Colonic mucosa (tissue), 4 donors: ENCODE measurements at regions not wholly inside any gene's neighbourhood (a gene's known extent, or its start where the extent isn't known, plus 50 kb on each side); places are given as distances from the start of the nearest gene placed in this dataset.
A peak's percentile ranks its signal among the peaks of the same experiment; 100 is the strongest.

Source experiments
- DNase-seq: peaks from one replicate; pipeline ENCODE4 v3.0.0-alpha.2; 2020
- H3K27ac ChIP-seq: fragments of 200-600 bp; one replicate; pipeline ENCODE4 v1.8.0; 2021
- H3K27me3 ChIP-seq: fragments of 200-600 bp; one replicate; pipeline ENCODE4 v1.8.0; 2021
- H3K36me3 ChIP-seq: fragments of 200-600 bp; one replicate; pipeline ENCODE4 v1.8.0; 2021
- H3K4me1 ChIP-seq: fragments of 200-600 bp; one replicate; pipeline ENCODE4 v1.8.0; 2021; ENCODE audit warnings: mild to moderate bottlenecking
- H3K4me3 ChIP-seq: fragments of 200-600 bp; one replicate; pipeline ENCODE4 v1.8.0; 2021
- H3K9ac ChIP-seq, 2 donors: one replicate each; pipeline ENCODE4 v1.7.0; 2013; ENCODE audit warnings: control low read depth in 2 of 2, low read depth in 2 of 2, low read length in 2 of 2
- H3K9me3 ChIP-seq: fragments of 200-600 bp; one replicate; pipeline ENCODE4 v1.8.0; 2021
- intact Hi-C: fragments of 100-400 bp; cut with DNase I; formaldehyde crosslinking; loops from one replicate; pipeline ENCODE4 v1.14.1; 2022
- TF ChIP-seq, protein P1 (sequence below): fragments of 200-600 bp; IDR thresholded peaks from one replicate; pipeline ENCODE4 v1.8.0; 2022; ENCODE audit warnings: antibody characterized with exemption, mild to moderate bottlenecking
- donor health status: healthy.
- donor health status: DM: no; HTN: no; CAD: no.
- donor health status: DM: no; HTN: no; CAD: no.

DNA sequence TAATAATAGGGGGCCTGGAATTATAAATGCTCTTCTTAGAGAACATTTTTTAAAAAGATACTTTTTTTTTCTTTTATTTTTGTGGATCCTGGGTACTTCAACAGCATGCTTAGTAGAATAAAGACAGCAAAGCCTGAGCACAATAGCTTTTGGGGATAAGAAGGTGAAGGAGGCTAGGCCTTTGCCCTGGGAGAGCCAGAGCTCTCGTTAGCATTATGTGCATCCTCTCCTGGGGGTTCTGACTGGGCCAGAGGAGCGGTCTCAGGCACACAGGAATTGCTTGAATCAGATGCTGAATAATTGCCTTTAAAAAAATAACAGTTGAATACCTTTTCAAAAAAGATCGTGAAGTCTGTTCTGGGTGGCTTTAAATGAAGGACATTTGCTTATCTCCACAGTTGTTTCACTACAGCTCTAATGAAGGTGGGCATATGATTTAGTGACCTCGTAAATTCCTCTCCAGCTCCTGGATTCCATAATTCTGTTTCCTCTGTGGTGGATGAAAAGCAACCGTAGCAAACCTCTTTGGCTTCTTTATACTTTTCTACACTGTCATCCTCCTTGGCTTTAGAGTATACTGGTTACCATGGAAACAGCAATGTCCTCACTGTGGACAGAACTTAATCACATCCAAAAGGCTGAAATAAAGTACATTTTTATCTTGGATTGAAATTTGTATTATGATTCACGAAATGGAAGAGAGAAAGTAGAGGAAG lies 133.8 kb downstream of the MAIP1 start:
- no peak for DNase-seq
- TF ChIP-seq, protein P1, sequence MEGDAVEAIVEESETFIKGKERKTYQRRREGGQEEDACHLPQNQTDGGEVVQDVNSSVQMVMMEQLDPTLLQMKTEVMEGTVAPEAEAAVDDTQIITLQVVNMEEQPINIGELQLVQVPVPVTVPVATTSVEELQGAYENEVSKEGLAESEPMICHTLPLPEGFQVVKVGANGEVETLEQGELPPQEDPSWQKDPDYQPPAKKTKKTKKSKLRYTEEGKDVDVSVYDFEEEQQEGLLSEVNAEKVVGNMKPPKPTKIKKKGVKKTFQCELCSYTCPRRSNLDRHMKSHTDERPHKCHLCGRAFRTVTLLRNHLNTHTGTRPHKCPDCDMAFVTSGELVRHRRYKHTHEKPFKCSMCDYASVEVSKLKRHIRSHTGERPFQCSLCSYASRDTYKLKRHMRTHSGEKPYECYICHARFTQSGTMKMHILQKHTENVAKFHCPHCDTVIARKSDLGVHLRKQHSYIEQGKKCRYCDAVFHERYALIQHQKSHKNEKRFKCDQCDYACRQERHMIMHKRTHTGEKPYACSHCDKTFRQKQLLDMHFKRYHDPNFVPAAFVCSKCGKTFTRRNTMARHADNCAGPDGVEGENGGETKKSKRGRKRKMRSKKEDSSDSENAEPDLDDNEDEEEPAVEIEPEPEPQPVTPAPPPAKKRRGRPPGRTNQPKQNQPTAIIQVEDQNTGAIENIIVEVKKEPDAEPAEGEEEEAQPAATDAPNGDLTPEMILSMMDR, result no peak
- H3K4me1 ChIP-seq, result no peaks in the 10 kb centered on the region
- H3K27ac ChIP-seq, result no peak overlapping the region
- H3K27me3 ChIP-seq, result no peaks in the 10 kb centered on the region
- no peaks in the 10 kb centered on the region for H3K36me3 ChIP-seq
- no peaks in the 10 kb centered on the region for H3K9me3 ChIP-seq
- intact Hi-C loops, result no loop called here
- no peak overlapping the region for H3K4me3 ChIP-seq
- H3K9ac ChIP-seq, result no peak overlapping the region

DNA sequence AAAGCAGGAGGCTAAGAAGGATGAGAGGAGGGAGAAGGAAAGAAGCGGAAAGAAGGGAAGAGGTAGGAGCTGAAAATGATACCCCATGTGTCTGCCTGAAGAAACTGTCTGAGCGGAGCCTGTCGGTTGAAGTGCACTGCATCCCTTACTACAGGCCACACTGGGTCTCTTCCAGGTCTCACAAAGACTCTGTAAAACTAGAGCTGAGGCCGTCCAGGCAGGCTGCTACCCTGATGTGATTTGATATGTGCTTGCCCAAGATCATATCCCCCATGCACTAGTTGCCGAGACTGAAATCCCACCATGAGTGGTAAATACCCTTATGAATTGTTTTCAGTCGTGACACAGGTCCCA lies 134.4 kb downstream of the MAIP1 start:
- no peaks in the 10 kb centered on the region for H3K4me1 ChIP-seq
- no peak overlapping the region for H3K4me3 ChIP-seq
- DNase-seq, result no peak
- TF ChIP-seq, protein P1, result no peak
- no peaks in the 10 kb centered on the region for H3K36me3 ChIP-seq
- no peaks in the 10 kb centered on the region for H3K27me3 ChIP-seq
- intact Hi-C loops, result no loop called here
- no peak overlapping the region for H3K9ac ChIP-seq
- no peak overlapping the region for H3K27ac ChIP-seq
- H3K9me3 ChIP-seq, result no peaks in the 10 kb centered on the region

DNA sequence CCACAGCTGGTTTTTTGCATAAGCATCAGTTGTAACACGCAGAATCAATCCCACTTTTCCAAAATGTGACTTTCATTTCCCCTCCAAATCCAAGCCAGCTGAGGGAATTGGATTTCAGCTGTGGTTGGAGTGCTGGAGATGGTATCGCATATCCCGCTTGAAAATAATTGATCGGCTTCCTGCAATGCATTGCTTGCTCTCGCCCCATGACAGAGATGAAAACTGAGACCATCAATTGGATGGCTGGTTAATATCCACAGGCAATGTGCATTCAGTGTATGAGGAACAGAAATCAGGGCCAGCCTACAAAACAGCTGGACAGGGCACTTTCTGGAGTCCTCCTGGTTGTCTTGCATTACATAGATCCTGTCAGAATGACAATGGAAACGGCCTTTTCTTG lies 135.3 kb downstream of the MAIP1 start:
- DNase-seq, result no peak
- Histone ChIP-seq H3K27me3 (no peaks in the 10 kb centered on the region), H3K4me1 (no peaks in the 10 kb centered on the region), H3K9me3 (no peaks in the 10 kb centered on the region), H3K9ac (no peak overlapping the region), H3K4me3 (no peak overlapping the region), H3K36me3 (no peaks in the 10 kb centered on the region), H3K27ac (no peak overlapping the region)
- intact Hi-C loops, result no loop called here
- TF ChIP-seq, protein P1, result no peak

DNA sequence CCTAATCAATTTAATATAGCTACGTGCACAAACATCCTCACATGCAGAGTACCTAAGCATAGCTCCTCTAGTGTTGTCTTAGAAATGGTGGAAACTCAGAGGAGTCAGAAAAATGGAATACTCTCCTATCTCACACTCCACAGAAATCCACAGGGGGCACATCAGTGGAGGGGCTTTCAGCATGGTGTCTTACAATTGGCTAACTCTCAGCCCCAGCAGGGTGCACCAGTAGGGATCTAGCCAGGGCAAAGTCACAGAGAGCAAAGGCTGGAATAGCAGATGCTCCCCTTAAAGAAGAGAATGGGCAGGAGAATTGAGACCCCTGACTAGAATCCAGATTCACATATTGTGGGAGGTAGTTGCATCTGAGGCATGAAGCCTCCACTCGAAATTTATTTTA lies 135.7 kb downstream of the MAIP1 start:
- H3K36me3 ChIP-seq, result no peaks in the 10 kb centered on the region
- no peaks in the 10 kb centered on the region for H3K27me3 ChIP-seq
- H3K4me1 ChIP-seq, result no peaks in the 10 kb centered on the region
- H3K9ac ChIP-seq, result no peak overlapping the region
- H3K9me3 ChIP-seq, result no peaks in the 10 kb centered on the region
- intact Hi-C loops, result no loop called here
- TF ChIP-seq, protein P1, result no peak
- no peak overlapping the region for H3K27ac ChIP-seq
- no peak for DNase-seq
- no peak overlapping the region for H3K4me3 ChIP-seq

DNA sequence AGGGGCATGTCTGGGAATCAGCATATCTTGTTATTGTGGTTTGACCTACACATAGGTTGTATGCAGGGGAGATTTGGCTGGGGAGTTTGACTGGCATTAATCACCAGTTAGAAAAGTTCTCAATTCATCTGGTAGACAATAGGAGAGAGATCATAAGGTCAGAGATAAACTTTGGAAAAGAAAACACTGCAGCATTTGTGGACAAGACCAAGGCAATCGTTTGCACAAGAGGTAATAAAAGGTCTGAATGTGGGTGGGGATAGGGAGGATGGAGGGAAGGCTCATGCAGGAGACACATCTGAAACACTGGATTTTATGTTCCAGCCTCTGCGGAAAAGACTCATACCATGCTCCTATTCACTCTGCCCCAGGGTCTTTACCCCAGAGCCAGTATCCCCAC lies 136.9 kb downstream of the MAIP1 start:
- H3K27ac ChIP-seq, result no peak overlapping the region
- no peaks in the 10 kb centered on the region for H3K27me3 ChIP-seq
- TF ChIP-seq, protein P1, result no peak
- H3K9ac ChIP-seq, result no peak overlapping the region
- H3K4me3 ChIP-seq, result no peak overlapping the region
- no peaks in the 10 kb centered on the region for H3K36me3 ChIP-seq
- no peaks in the 10 kb centered on the region for H3K9me3 ChIP-seq
- H3K4me1 ChIP-seq, result no peaks in the 10 kb centered on the region
- intact Hi-C loops, result no loop called here
- DNase-seq, result peak; percentile 32
